HG02852 (cell line): ENCODE measurements at regions not wholly inside any gene's neighbourhood (a gene's known extent, or its start where the extent isn't known, plus 50 kb on each side); places are given as distances from the start of the nearest gene placed in this dataset.
"Not testable (repeated sequence)": the region's sequence is repeated elsewhere in the genome, so short reads cannot be mapped to it uniquely, and the experiment has no call there.

Source experiments
- ATAC-seq: cut with Tn5 transposase; IDR thresholded peaks from one replicate; pipeline ENCODE4 v1.9.1; 2021; ENCODE audit warnings: mild to moderate bottlenecking, moderate library complexity; ENCODE audit not compliant: unreplicated experiment

- no peak for ATAC-seq
Observed at GRCh38 chr14:84965279-84965678, 564.7 kb upstream of the FLRT2 start.

- ATAC-seq: no peak
Observed at GRCh38 chr14:84969501-84969900, 560.4 kb upstream of the FLRT2 start.

DNA sequence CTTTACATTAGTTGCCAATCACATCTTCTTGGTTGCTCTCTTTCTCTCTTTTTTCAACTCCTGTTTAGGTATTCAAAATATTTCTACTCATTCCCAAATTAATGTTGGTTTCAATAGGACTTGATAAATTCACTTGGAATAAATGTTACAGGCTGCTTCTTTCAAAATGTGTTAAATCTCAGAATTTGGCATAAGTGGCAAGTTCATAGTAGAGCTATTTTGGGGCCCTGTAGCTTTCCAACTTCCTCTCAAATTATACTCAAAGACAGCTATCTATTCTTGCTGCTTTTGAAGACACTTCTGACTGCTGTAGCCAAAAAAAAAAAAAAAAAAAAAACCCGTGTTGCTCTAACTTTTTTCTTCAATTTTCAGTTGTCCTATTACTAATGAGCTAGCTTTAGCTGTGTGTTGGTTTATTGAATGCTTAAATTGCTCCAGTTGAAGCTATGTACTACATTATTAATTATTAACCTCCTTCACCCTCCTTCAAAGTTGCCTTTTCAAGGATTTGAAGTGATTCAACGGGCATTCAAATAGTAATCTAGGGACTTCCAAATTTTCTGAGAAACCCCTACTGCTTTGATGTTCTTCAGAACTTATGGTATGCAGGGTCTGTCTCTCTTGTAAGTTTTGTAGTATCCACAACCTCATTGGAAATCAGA is 554.6 kb upstream of the FLRT2 start:
- no peak for ATAC-seq

DNA sequence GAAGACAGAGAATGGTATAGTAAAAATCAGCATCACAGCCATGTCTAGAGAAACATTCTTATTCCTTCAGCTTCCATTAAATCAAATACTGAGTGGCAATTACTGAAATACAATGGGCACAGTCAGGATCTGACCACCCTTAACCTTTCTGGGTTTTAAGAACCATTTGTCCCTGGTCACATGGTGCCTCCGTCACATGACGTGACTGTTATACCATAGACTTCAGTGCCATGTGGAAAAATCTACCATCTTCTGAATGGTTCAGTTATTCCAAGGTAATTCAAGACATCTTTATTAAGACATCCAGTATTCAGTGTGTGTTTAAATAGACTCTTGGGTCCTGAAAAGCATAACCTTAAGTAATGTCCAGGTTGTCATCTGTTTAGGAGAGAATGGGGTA is 553.1 kb upstream of the FLRT2 start:
- ATAC-seq: no peak

DNA sequence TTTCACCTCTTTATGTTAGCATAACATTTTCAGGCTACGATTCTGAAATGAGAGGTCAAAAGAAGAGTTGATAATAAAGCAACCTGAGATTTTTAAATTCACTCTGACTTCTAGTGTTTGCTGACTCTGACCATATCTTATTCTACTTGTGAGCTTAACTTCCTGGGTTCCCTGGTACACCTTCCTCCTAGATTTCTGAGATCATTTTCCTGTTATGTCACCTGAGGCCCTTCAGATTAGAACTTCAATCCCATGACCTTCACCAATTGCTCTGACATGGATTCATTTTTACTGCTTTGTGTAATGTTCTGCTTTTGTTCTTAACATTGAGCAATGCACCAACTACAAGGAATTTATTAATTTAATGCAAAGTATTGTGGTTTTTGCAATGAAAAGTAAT is 542.9 kb upstream of the FLRT2 start:
- ATAC-seq: no peak

GRCh38 chr14:84988357-84988756 is 541.6 kb upstream of the FLRT2 start:
- ATAC-seq: no peak

GRCh38 chr14:84991021-84991420 is 538.9 kb upstream of the FLRT2 start:
- no peak for ATAC-seq

GRCh38 chr14:84998216-84998615 is 531.7 kb upstream of the FLRT2 start:
- ATAC-seq: no peak

GRCh38 chr14:85002846-85003245 is 527.1 kb upstream of the FLRT2 start:
- ATAC-seq: no peak

DNA sequence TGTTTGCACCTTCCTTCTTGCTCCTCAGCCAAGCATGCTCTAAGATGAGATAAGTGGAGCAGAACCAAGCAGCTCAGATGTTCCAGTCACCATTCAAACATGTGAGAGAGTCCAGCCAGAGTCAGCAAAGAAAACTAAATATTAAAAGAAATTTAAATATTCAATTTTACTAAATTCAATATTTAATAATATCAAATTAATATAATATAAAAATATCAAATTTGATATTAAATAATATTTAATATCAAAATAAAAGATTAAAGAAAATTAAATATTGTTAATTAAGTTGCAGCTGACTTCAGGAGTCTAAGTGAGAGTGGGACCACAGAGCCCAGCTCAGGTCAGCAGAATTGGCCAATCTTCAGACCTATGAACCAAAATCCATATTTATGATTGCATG is 526.1 kb upstream of the FLRT2 start:
- no peak for ATAC-seq

- no peak for ATAC-seq
Observed at GRCh38 chr14:85009506-85009905, 520.4 kb upstream of the FLRT2 start.

- no peak for ATAC-seq
Observed at GRCh38 chr14:85010186-85010585, 519.8 kb upstream of the FLRT2 start.

DNA sequence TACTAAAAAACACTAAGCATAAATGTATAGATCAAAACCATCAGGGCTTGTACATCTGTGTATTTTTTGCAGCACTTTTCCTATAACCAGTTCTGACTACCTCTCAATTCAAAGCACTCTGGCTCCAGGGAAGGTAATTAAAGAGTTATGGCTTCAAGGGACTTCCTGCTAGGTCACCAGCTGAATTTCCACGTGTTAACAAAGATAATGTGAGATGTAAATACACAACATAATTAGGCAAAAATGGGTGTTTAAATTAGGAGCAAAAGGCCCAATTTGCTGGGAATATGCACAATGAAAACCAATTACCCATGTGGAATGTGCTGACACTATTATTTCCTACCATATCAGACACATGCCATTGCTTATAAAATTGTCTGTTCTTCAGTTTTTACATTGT is 513.4 kb upstream of the FLRT2 start:
- ATAC-seq: no peak

GRCh38 chr14:85023866-85024265 is 506.1 kb upstream of the FLRT2 start:
- ATAC-seq: not testable (repeated sequence)

GRCh38 chr14:85024931-85025330 is 505.0 kb upstream of the FLRT2 start:
- no peak for ATAC-seq

GRCh38 chr14:85027681-85028370 is 502.1 kb upstream of the FLRT2 start:
- no peak for ATAC-seq

DNA sequence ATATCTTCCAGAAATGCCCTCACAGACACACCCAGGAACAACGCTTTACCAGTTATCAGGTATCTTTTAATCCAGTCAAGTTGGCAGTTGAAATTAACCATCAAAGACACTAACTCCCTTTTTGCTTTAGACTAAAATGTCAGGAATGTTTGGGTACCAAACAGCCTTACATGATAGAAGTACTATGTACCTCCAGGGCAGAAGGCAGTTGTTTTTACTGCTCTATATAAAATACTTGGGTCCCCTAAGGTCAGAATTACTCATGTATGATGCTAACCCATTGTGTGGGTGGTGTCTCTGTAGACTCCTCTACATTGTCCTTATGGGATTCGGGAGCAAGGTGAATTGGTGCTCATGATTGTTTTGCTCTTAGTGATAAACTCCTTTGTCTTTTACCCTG is 492.5 kb upstream of the FLRT2 start:
- ATAC-seq: no peak

GRCh38 chr14:85038526-85039352 is 491.2 kb upstream of the FLRT2 start:
- no peak for ATAC-seq

DNA sequence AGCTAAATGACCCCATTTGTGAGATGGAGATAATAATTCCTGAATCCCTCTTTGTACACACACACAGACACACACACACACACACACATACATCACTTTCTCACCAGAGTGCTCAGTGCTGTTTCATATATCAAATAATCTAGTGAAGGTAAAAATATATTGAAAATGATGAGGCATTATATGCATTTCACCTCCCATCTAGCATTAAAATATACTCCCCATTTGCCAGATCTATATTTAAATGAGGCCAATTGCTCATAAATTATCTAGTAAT is 490.7 kb upstream of the FLRT2 start:
- no peak for ATAC-seq

- no peak for ATAC-seq
Observed at GRCh38 chr14:85040046-85040685, 489.8 kb upstream of the FLRT2 start.

DNA sequence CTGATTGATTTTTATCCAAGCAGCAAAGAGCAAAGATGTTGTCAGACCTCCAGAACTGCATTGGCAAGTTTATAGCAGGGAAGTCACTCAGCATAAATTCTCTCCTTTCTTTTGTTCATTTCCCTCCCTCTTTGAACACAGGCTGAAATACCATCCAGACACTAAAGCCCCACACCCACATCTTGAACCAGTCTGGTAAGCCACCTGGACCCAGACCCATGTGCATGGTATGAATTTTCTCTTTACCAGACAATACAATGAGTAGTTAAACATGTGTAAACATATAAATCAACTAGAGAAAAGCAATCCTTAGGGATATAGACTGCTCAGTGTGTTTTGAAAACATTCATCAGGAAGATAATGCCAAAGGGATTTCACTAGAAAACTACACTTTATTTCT is 488.3 kb upstream of the FLRT2 start:
- no peak for ATAC-seq

GRCh38 chr14:85042301-85042700 is 487.6 kb upstream of the FLRT2 start:
- ATAC-seq: no peak
